ENCODE measurements at regions not wholly inside any gene's neighbourhood (a gene's known extent, or its start where the extent isn't known, plus 50 kb on each side); places are given as distances from the start of the nearest gene placed in this dataset.

- no peaks in the 10 kb centered on the region for H3K9me3 ChIP-seq (ENCODE audit: insufficient read depth, low read length)
- H3K4me3 ChIP-seq (ENCODE audit: low read length), result no peak overlapping the region
- H2AFZ ChIP-seq (ENCODE audit: low read depth, low read length), result no peak overlapping the region
- H3K27ac ChIP-seq (ENCODE audit: low read length), result no peak overlapping the region
- H3K4me1 ChIP-seq (ENCODE audit: low read length), result no peaks in the 10 kb centered on the region
- TF ChIP-seq CTCF (IDR thresholded peaks at IDR 0.05; ENCODE audit: low read depth, low read length), result no peak
- no peak for TF ChIP-seq EZH2phosphoT487 (IDR thresholded peaks at IDR 0.05; ENCODE audit: low read depth)
- no peak overlapping the region for H3K4me2 ChIP-seq (ENCODE audit: low read length)
- H3K79me2 ChIP-seq (ENCODE audit: low read length), result no peaks in the 10 kb centered on the region
- no peaks in the 10 kb centered on the region for H3K27me3 ChIP-seq (ENCODE audit: low read depth, low read length)
- H3K9ac ChIP-seq (ENCODE audit: low read length), result no peak overlapping the region
- H4K20me1 ChIP-seq (ENCODE audit: insufficient read depth, low read length), result no peaks in the 10 kb centered on the region
- no peaks in the 10 kb centered on the region for H3K36me3 ChIP-seq (replicated peaks; ENCODE audit: low read depth, low read length)
These were observed 215.5 kb downstream of the TMEM167A start for GRCh38 chr5:82861701-82862100.

GRCh38 chr5:82859451-82860140 lies 217.6 kb downstream of the TMEM167A start:
- Histone ChIP-seq H3K9ac (ENCODE audit: low read length) (no peak overlapping the region), H4K20me1 (ENCODE audit: insufficient read depth, low read length) (no peaks in the 10 kb centered on the region), H3K27ac (ENCODE audit: low read length) (no peak overlapping the region), H3K4me2 (ENCODE audit: low read length) (no peak overlapping the region), H3K36me3 (replicated peaks; ENCODE audit: low read depth, low read length) (no peaks in the 10 kb centered on the region), H3K9me3 (ENCODE audit: insufficient read depth, low read length) (no peaks in the 10 kb centered on the region), H3K4me3 (ENCODE audit: low read length) (no peak overlapping the region), H3K79me2 (ENCODE audit: low read length) (no peaks in the 10 kb centered on the region), H2AFZ (ENCODE audit: low read depth, low read length) (no peak overlapping the region), H3K27me3 (ENCODE audit: low read depth, low read length) (no peaks in the 10 kb centered on the region), H3K4me1 (ENCODE audit: low read length) (no peaks in the 10 kb centered on the region)
- TF ChIP-seq EZH2phosphoT487 (IDR thresholded peaks at IDR 0.05; ENCODE audit: low read depth) (no peak), CTCF (IDR thresholded peaks at IDR 0.05; ENCODE audit: low read depth, low read length) (no peak)

- Histone ChIP-seq H3K27ac (ENCODE audit: low read length) (no peak overlapping the region), H3K9ac (ENCODE audit: low read length) (no peak overlapping the region), H3K27me3 (ENCODE audit: low read depth, low read length) (no peaks in the 10 kb centered on the region), H3K9me3 (ENCODE audit: insufficient read depth, low read length) (no peaks in the 10 kb centered on the region), H3K4me3 (ENCODE audit: low read length) (no peak overlapping the region), H4K20me1 (ENCODE audit: insufficient read depth, low read length) (no peaks in the 10 kb centered on the region), H3K36me3 (replicated peaks; ENCODE audit: low read depth, low read length) (no peaks in the 10 kb centered on the region), H3K79me2 (ENCODE audit: low read length) (no peaks in the 10 kb centered on the region), H3K4me1 (ENCODE audit: low read length) (no peaks in the 10 kb centered on the region), H2AFZ (ENCODE audit: low read depth, low read length) (no peak overlapping the region), H3K4me2 (ENCODE audit: low read length) (no peak overlapping the region)
- TF ChIP-seq EZH2phosphoT487 (IDR thresholded peaks at IDR 0.05; ENCODE audit: low read depth) (no peak), CTCF (IDR thresholded peaks at IDR 0.05; ENCODE audit: low read depth, low read length) (no peak)
These were observed 218.8 kb downstream of the TMEM167A start for GRCh38 chr5:82858151-82859025.

GRCh38 chr5:82855893-82856550 lies 221.2 kb downstream of the TMEM167A start:
- no peak overlapping the region for H3K9ac ChIP-seq (ENCODE audit: low read length)
- peaks cover 5% of the 10 kb centered on the region for H3K4me1 ChIP-seq (ENCODE audit: low read length)
- no peak overlapping the region for H3K27ac ChIP-seq (ENCODE audit: low read length)
- no peaks in the 10 kb centered on the region for H3K9me3 ChIP-seq (ENCODE audit: insufficient read depth, low read length)
- TF ChIP-seq CTCF (IDR thresholded peaks at IDR 0.05; ENCODE audit: low read depth, low read length), result no peak
- TF ChIP-seq EZH2phosphoT487 (IDR thresholded peaks at IDR 0.05; ENCODE audit: low read depth), result no peak
- H4K20me1 ChIP-seq (ENCODE audit: insufficient read depth, low read length), result no peaks in the 10 kb centered on the region
- H2AFZ ChIP-seq (ENCODE audit: low read depth, low read length), result no peak overlapping the region
- H3K4me3 ChIP-seq (ENCODE audit: low read length), result no peak overlapping the region
- H3K79me2 ChIP-seq (ENCODE audit: low read length), result no peaks in the 10 kb centered on the region
- no peaks in the 10 kb centered on the region for H3K27me3 ChIP-seq (ENCODE audit: low read depth, low read length)
- H3K4me2 ChIP-seq (ENCODE audit: low read length), result no peak overlapping the region
- H3K36me3 ChIP-seq (replicated peaks; ENCODE audit: low read depth, low read length), result no peaks in the 10 kb centered on the region
